Mammary epithelial cell (primary cell): ENCODE measurements at regions not wholly inside any gene's neighbourhood (a gene's known extent, or its start where the extent isn't known, plus 50 kb on each side); places are given as distances from the start of the nearest gene placed in this dataset.

ENCODE experiments used
- CTCF ChIP-seq, 2 donors: IDR thresholded peaks in 1 of 2; conservative IDR thresholded peaks in 1 of 2; 2 replicates each; pipeline ENCODE4 v1.5.1; 2011 to 2012; ENCODE audit warnings: inconsistent platforms in 2 of 2, low read length in 2 of 2, mild to moderate bottlenecking in 2 of 2, control low read depth in 1 of 2, low read depth in 1 of 2; ENCODE audit not compliant: insufficient read depth in 1 of 2; ENCODE audit errors: extremely low read depth in 1 of 2
- EZH2 ChIP-seq: IDR thresholded peaks from 2 replicates; pipeline ENCODE4 v1.6.1; 2012; ENCODE audit warnings: low read length, inconsistent platforms, borderline replicate concordance

GRCh38 chr14:36019126-36019525 lies 157.4 kb downstream of the PTCSC3 start:
- TF ChIP-seq CTCF (conservative IDR thresholded peaks at IDR 0.05 in 1 of 2, IDR thresholded peaks at IDR 0.05 in 1 of 2; ENCODE audit: extremely low read depth in 1 of 2, insufficient read depth in 1 of 2, low read depth in 1 of 2, low read length in 2 of 2), result no peak
- TF ChIP-seq EZH2, result no peak
